ENCODE measurements at regions not wholly inside any gene's neighbourhood (a gene's known extent, or its start where the extent isn't known, plus 50 kb on each side); places are given as distances from the start of the nearest gene placed in this dataset.
"Not testable (repeated sequence)": the region's sequence is repeated elsewhere in the genome, so short reads cannot be mapped to it uniquely, and the experiment has no call there.

GRCh38 chr3:164458986-164459385 is 619.3 kb downstream of the SI start:
- DNase-seq: no peak

DNA sequence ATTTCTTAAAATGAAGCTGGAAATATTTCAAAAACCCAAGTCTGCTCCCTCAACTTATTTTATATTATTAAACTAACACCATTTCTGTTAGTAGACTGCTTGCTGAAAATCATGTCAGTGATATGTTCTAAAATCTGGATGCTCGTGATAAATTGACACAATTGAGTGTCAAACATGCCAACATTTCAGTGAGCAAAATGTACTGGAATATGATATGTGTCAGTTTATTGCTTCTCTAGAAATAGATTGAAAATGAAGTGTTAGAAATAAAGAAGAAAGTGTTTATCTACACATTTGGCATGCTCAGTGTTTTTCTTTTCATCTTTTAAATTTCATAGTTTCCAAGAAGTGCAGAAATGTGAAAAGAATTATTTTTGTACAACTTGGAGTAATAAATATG is 624.6 kb downstream of the SI start:
- DNase-seq: no peak

GRCh38 chr3:164452707-164453106 is 625.6 kb downstream of the SI start:
- no peak for DNase-seq

DNA sequence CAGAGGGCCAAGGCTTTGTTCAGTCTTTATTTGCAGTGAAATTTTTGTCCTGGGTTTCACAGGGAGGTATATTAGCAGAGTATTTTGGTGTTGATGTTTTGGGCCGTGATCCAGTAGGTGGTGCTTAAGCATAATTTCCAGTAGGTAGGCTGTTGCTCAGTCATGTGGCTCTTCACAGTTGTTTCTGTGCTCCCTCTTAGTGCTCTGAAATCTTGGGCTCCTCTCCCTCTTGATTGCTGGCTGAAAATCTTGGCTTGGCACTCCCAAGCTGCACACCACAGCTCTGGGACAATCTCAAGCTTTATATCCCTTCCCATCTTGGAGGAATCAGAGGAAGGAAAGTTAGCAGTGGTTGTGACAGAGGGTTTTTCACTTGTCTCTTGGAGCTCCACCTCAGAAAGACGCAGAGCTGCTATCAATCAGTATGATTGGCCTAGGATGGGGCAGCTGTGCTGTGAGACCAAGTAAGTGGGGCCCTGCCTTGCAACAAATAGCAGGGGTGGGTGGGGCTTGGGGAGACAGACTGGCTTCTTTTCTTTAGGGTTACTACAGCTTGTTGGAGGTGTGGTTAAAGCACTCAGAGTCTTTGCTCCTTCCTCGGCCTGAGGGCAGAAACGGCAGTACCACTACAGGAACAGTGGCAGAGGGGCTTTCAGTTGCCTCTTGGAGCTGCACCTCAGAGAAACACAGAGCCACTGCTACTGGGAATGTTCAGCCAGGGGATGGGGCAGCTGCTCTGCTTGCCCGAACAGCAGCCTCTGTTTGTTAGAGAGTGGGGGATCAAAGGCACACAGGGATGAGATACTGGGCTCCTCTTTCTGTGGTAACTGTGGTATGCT is 627.0 kb downstream of the SI start:
- no peak for DNase-seq

- no peak for DNase-seq
Measured at GRCh38 chr3:164450276-164450905, 627.9 kb downstream of the SI start.

GRCh38 chr3:164419220-164419619 is 659.1 kb downstream of the SI start:
- DNase-seq: no peak

GRCh38 chr3:164418414-164418813 is 659.9 kb downstream of the SI start:
- DNase-seq: no peak

- no peak for DNase-seq
Measured at GRCh38 chr3:164417955-164418354, 660.3 kb downstream of the SI start.

DNA sequence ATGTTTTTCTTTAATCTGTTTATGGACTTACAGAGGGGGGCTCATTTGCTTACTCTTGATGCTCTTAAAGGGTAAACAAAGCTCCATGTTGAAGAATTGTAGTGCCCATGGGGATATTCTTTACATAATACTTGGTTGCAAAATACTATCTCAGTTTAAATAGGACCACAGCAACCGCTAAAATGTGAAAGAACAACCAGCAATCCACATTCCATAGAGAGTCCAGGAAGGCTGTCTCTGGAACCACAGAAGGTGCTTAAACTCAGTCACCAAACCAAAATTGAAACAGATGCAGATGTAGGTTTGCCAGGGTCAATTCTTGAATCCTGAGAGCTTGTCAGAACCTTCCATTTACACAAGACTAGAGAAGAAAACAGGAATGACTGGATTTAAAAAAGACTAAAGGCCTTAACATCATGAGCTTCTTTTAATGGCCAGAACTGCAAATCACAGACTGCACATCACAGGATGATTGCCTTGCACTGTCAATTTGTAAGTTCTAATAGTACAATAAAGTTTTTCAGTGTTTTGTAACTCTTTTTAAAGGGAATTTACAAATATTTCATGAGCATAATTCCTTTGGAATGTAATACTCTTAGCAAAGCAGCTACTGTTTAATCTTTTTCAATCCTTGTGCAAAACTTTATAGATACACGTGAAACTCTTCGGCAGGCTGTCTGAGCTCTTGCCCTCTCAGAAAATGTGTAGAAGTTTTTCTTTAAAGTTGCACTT is 661.6 kb downstream of the SI start:
- no peak for DNase-seq

DNA sequence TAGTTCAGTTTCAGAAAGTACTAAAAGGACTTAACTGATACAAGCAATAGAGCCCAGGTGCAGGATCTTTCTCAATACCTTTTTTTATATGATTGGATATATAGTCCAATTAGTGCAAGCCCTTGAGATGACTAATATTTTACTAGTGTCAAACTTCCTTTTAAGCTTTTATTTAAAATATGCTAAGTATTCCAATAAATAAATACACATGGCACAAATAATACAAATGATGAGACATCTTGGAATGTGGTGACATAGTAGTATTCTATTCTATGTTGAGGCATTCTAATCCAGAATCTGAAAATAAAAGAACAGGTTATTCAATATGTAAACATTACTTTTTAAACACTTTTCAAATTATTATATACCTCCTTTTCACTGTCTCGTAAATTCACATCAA is 670.0 kb downstream of the SI start:
- DNase-seq: no peak

DNA sequence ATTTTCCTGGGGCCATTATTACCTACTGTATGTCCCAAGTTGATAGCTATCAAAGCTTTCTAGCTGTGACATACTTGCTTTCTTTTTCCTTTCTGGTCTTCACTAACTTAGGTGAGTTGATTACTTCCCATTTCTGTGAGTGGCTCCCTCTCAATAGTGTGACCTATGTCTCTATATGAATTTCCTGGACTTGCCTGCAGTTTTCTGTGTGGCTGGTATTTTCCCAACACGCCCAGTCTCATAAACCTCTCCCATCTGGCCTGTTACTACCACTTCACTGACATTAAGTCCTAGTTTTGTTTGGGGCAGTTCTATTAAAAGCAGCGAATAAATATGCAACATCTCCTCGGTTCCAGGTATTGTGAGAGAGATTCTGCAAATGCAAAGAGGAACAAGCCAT is 671.2 kb downstream of the SI start:
- DNase-seq: no peak

GRCh38 chr3:164406281-164406680 is 672.0 kb downstream of the SI start:
- DNase-seq: no peak

DNA sequence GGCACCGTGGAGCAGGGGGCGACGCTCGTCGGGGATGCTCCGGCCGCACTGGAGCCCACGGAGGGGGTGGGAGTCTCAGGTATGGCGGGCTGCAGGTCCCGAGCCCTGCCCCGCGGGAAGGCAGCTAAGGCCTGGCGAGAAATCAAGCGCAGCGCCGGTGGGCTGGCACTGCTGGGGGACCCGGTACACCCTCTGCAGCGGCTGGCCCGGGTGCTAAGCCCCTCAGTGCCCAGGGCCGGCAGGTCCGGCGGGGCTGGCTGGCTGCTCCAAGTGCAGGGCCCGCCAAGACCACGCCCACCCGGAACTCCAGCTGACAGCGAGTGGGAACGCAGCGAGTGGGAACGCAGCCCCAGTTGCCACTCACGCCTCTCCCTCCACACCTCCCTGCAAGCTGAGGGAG is 676.4 kb downstream of the SI start:
- DNase-seq: no peak

- DNase-seq: not testable (repeated sequence)
Measured at GRCh38 chr3:164401440-164401839, 676.9 kb downstream of the SI start.

- no peak for DNase-seq
Measured at GRCh38 chr3:164397462-164397861, 680.8 kb downstream of the SI start.

GRCh38 chr3:164393171-164393570 is 685.1 kb downstream of the SI start:
- DNase-seq: no peak

DNA sequence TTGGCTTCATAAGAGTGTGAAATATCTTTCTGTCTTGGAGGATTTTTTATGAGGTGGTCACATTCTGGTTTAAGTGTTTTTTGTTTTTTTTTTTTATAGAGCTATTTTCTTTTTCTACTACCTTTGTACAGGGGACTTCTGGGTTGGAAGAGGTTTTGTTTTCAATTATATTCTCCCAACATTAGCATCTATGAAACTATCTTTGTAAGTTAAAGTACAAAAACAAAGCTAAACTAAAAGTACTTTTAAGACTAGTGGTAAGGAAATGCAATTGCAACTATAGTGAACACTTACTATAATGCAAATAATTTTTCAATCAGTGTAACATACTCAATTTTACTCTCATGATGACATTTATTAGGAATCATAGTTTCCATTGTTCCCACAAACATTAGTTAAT is 688.2 kb downstream of the SI start:
- DNase-seq: no peak

DNA sequence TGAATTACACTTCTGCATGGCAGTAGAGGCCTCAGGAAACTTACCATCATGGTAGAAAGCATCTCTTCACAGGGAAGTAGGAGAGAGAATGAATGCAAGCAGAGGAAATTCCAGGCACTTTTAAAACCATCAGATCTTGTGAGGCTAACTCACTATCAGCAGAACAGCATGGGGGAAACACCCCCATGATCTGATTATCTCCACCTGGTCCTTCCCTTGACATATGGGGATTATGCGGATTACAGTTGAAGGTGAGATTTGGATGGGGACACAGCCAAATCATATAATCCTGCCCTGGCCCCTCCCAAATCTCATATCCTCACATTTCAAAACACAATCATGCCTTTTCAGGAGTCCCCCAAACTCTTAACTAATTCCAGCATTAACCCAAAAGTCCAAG is 691.1 kb downstream of the SI start:
- no peak for DNase-seq

DNA sequence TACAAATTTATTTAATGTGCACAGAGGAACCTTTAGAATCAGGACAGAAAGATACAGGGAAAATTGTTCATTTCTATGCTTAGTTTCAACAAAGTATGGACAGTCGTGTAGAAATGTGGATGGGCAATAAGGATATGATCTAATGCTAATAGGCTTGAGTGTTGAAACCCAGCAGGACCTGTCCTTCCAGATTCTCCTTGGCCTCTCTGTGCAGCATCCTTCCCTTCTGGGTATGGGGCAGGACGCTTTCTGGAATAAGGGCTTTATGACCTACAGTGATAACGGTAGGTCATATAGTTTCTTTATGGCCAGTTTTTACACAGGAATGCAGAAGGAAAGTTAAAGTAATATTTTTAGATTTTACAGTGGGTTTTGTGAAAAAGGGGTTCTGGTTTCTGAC is 698.1 kb downstream of the SI start:
- DNase-seq: no peak

- no peak for DNase-seq
Measured at GRCh38 chr3:164377466-164377865, 700.8 kb downstream of the SI start.

DNA sequence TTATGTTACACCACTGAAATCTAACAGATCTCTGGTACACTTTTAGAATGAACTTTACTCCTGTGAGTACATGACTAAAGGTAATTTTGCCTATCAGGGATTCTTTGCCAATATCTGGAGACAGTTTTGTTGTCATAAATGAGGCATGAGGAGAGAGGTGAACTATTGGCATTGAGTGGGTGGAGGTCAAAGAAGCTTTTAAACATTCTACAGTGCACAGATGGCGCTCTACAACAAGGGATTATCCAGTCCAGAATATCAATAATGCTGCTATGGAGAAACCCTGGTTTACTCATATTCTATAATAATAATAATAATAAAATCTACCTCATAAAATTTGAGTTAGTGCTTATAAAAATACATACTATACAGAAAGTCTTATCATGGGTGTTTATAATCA is 702.3 kb downstream of the SI start:
- DNase-seq: no peak

DNA sequence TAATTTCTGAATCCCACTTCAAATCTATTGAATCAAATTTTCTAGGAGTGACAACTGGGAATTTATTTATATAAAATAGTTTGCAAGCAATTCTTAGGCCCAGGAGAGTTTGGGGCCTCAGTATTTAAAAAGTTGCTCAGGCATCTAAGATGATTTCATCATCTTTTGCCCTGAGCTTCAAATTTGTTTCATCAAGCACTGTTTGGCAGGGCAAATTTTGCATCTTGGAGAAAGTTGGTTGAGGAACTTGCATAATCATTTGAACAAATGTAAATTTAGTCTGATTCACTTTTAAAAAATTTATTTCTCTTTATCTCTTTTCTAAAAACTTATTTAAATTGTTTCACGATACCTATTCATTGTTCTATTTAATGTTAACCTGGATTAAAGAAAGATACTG is 702.8 kb downstream of the SI start:
- no peak for DNase-seq

DNA sequence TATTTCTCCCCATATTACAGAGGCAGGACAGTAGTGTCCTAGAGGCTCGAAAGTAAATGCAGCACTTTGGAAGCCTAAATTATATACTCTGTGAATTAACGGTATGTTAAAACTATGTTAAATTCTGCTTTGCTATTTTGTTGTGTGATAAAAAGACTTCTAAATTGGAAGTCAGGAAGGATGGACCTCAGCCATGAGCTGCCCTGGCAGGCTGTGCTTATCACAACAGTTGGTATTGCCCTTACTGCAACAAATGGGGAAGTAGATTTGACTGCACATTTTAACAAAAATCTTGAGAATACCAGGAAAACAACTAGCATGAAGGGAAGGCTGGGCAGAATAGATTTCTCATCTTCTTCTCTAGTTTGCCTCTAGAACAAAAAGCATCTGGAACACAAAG is 706.6 kb downstream of the SI start:
- no peak for DNase-seq

GRCh38 chr3:164370970-164371369 is 707.3 kb downstream of the SI start:
- DNase-seq: no peak
